ENCODE measurements at regions not wholly inside any gene's neighbourhood (a gene's known extent, or its start where the extent isn't known, plus 50 kb on each side); places are given as distances from the start of the nearest gene placed in this dataset.

GRCh38 chr4:1512738-1513660, 106.8 kb upstream of the NKX1-1 start (continued):
- TF ChIP-seq THRAP3 (IDR thresholded peaks at IDR 0.05; ENCODE audit: borderline replicate concordance) (no peak), RERE (CRISPR knock-in tag; IDR thresholded peaks at IDR 0.05; ENCODE audit: borderline replicate concordance) (no peak), PML (IDR thresholded peaks at IDR 0.05; ENCODE audit: low read length) (no peak), CTCFL (IDR thresholded peaks at IDR 0.05; ENCODE audit: borderline replicate concordance, insufficient read depth, low read depth, low read length, poor library complexity, severe bottlenecking) (peak; percentile 76), TFE3 (CRISPR knock-in tag; IDR thresholded peaks at IDR 0.05) (no peak), BDP1 (IDR thresholded peaks at IDR 0.05; ENCODE audit: insufficient read depth, insufficient read length) (no peak), BCLAF1 (IDR thresholded peaks at IDR 0.05; ENCODE audit: borderline replicate concordance in 1 of 2, control insufficient read depth in 1 of 2, low read depth in 2 of 2, low read length in 1 of 2) (no peak), RB1 (IDR thresholded peaks at IDR 0.05; ENCODE audit: low read depth) (peak; percentile 86), ZNF41 (CRISPR knock-in tag; conservative IDR thresholded peaks at IDR 0.05) (no peak), ZNF316 (IDR thresholded peaks at IDR 0.05) (no peak), STAT5B (CRISPR knock-in tag; IDR thresholded peaks at IDR 0.05) (no peak), GABPB2 (CRISPR knock-in tag; conservative IDR thresholded peaks at IDR 0.05) (no peak), GABPA (tag; conservative IDR thresholded peaks at IDR 0.05; ENCODE audit: low read depth) (no peak)

Measured in K562 (cell line).